WTC11 (cell line): ENCODE measurements at regions not wholly inside any gene's neighbourhood (a gene's known extent, or its start where the extent isn't known, plus 50 kb on each side); places are given as distances from the start of the nearest gene placed in this dataset.

Experiments used
- ATAC-seq: fragments of 200-7000 bp; cut with Tn5 transposase; 2 replicates; pipeline ENCODE4 v1.10.0; 2021; ENCODE audit warnings: mild to moderate bottlenecking, moderate library complexity
- CTCF ChIA-PET: fragments of 300-600 bp; sonication (Branson Sonifier 250); formaldehyde crosslinking; loops from one replicate; lab custom pipeline; 2021; ENCODE audit warnings: antibody characterized with exemption; lab: Charles Lee
- POLR2A ChIA-PET: fragments of 350-600 bp; sonication (Branson Sonifier 250); formaldehyde crosslinking; loops from one replicate; lab custom pipeline; 2021; ENCODE audit warnings: antibody characterized with exemption; lab: Charles Lee
- DNase-seq: peaks from one replicate; pipeline ENCODE4 v3.0.0; 2021; ENCODE audit warnings: low spot score
- H3K27ac Mint-ChIP-seq: 2 replicates; pipeline ENCODE4 v1.8.0; 2021; ENCODE audit warnings: mixed read lengths
- H3K27me3 Mint-ChIP-seq: 2 replicates; pipeline ENCODE4 v1.8.0; 2021; ENCODE audit warnings: low read depth, mild to moderate bottlenecking, moderate library complexity, mixed read lengths
- H3K36me3 Mint-ChIP-seq: 2 replicates; pipeline ENCODE4 v1.8.0; 2021; ENCODE audit warnings: mixed read lengths
- H3K4me1 Mint-ChIP-seq: 2 replicates; pipeline ENCODE4 v1.8.0; 2022; ENCODE audit warnings: mixed read lengths
- H3K4me3 Mint-ChIP-seq: 2 replicates; pipeline ENCODE4 v1.8.0; 2021; ENCODE audit warnings: mild to moderate bottlenecking, moderate library complexity, mixed read lengths
- H3K9me3 Mint-ChIP-seq: 2 replicates; pipeline ENCODE4 v1.8.0; 2021; ENCODE audit warnings: mixed read lengths
- CREM ChIP-seq: sonication (generic); formaldehyde crosslinking; IDR thresholded peaks from 2 replicates; pipeline ENCODE4 v1.8.1; 2022; ENCODE audit warnings: mild to moderate bottlenecking, missing genetic modification reagents, moderate library complexity
- CTCF ChIP-seq: fragments of 200-600 bp; IDR thresholded peaks from 2 replicates; pipeline ENCODE4 v1.8.0; 2022; ENCODE audit warnings: antibody characterized with exemption
- E2F4 ChIP-seq: sonication (generic); formaldehyde crosslinking; IDR thresholded peaks from 2 replicates; pipeline ENCODE4 v1.8.1; 2022; ENCODE audit warnings: low read depth, mild to moderate bottlenecking, moderate library complexity, missing genetic modification reagents, borderline replicate concordance
- ELF4 ChIP-seq: sonication (generic); formaldehyde crosslinking; IDR thresholded peaks from 2 replicates; pipeline ENCODE4 v1.8.1; 2022; ENCODE audit warnings: low read depth, mild to moderate bottlenecking, moderate library complexity, missing genetic modification reagents
- HMGA2 ChIP-seq: fragments of 250-450 bp; sonication (Bioruptor Pico); IDR thresholded peaks from 2 replicates; pipeline ENCODE4 v1.4.0; 2021; ENCODE audit warnings: mild to moderate bottlenecking, moderate library complexity
- IRF1 ChIP-seq: sonication (generic); formaldehyde crosslinking; IDR thresholded peaks from 2 replicates; pipeline ENCODE4 v1.8.0; 2023; ENCODE audit warnings: missing genetic modification reagents
- IRF2 ChIP-seq: sonication (generic); formaldehyde crosslinking; IDR thresholded peaks from 2 replicates; pipeline ENCODE4 v1.8.0; 2022; ENCODE audit warnings: low read depth, missing genetic modification reagents, borderline replicate concordance
- NFYB ChIP-seq: sonication (generic); formaldehyde crosslinking; conservative IDR thresholded peaks from 2 replicates; pipeline ENCODE4 v1.8.0; 2022; ENCODE audit warnings: low read depth, missing genetic modification reagents
- NR3C1 ChIP-seq: sonication (generic); formaldehyde crosslinking; conservative IDR thresholded peaks from 2 replicates; pipeline ENCODE4 v1.8.1; 2023; ENCODE audit warnings: low read depth, mild to moderate bottlenecking, missing genetic modification reagents
- OVOL2 ChIP-seq: fragments of 250-450 bp; sonication (Bioruptor Pico); IDR thresholded peaks from 2 replicates; pipeline ENCODE4 v1.9.0; 2021; ENCODE audit warnings: mild to moderate bottlenecking, borderline replicate concordance
- PRRX2 ChIP-seq: fragments of 250-450 bp; sonication (Bioruptor Pico); IDR thresholded peaks from 2 replicates; pipeline ENCODE4 v1.8.0; 2021; ENCODE audit warnings: mild to moderate bottlenecking
- SMAD4 ChIP-seq: sonication (generic); formaldehyde crosslinking; IDR thresholded peaks from 2 replicates; pipeline ENCODE4 v1.8.0; 2022; ENCODE audit warnings: mild to moderate bottlenecking, missing genetic modification reagents
- STAT6 ChIP-seq: sonication (generic); formaldehyde crosslinking; conservative IDR thresholded peaks from 2 replicates; pipeline ENCODE4 v1.8.1; 2023; ENCODE audit warnings: mild to moderate bottlenecking, low read depth, missing genetic modification reagents, moderate library complexity
- USF2 ChIP-seq: sonication (generic); formaldehyde crosslinking; IDR thresholded peaks from 2 replicates; pipeline ENCODE4 v1.8.1; 2023; ENCODE audit warnings: mild to moderate bottlenecking, missing genetic modification reagents, moderate library complexity
- ZNF232 ChIP-seq: sonication (generic); formaldehyde crosslinking; IDR thresholded peaks from 2 replicates; pipeline ENCODE4 v1.8.0; 2022; ENCODE audit warnings: mild to moderate bottlenecking, missing genetic modification reagents
- ZNF425 ChIP-seq: fragments of 250-450 bp; sonication (Bioruptor Pico); conservative IDR thresholded peaks from 2 replicates; pipeline ENCODE4 v1.9.0; 2021; ENCODE audit warnings: mild to moderate bottlenecking
- ZNF532 ChIP-seq: fragments of 250-450 bp; sonication (Bioruptor Pico); IDR thresholded peaks from 2 replicates; pipeline ENCODE4 v1.9.0; 2021; ENCODE audit warnings: mild to moderate bottlenecking, borderline replicate concordance
- ZNF671 ChIP-seq: fragments of 250-450 bp; sonication (Bioruptor Pico); IDR thresholded peaks from 2 replicates; pipeline ENCODE4 v1.8.0; 2021; ENCODE audit warnings: mild to moderate bottlenecking
- ZSCAN18 ChIP-seq: fragments of 250-450 bp; sonication (Bioruptor Pico); IDR thresholded peaks from 2 replicates; pipeline ENCODE4 v2.1.2; 2022; ENCODE audit warnings: mild to moderate bottlenecking, moderate library complexity

GRCh38 chr9:135223831-135224230 lies 136.4 kb downstream of the OLFM1 start:
- H3K9me3 Mint-ChIP-seq = no peaks in the 10 kb centered on the region
- no peaks in the 10 kb centered on the region for H3K27me3 Mint-ChIP-seq
- POLR2A ChIA-PET = no interaction called here
- H3K4me1 Mint-ChIP-seq = peaks cover 35% of the 10 kb centered on the region
- DNase-seq (no peak), ATAC-seq (peak; percentile 8; the same call in 1 of the 2 replicates)
- TF ChIP-seq PRRX2 (CRISPR knock-in tag) (no peak), ZNF671 (CRISPR knock-in tag) (no peak), IRF2 (CRISPR knock-in tag) (no peak), SMAD4 (CRISPR knock-in tag) (no peak), ELF4 (CRISPR knock-in tag) (no peak), ZSCAN18 (CRISPR knock-in tag) (no peak), ZNF232 (no peak), USF2 (CRISPR knock-in tag) (no peak), STAT6 (CRISPR knock-in tag) (no peak)
- H3K4me3 Mint-ChIP-seq = no peak overlapping the region
- H3K36me3 Mint-ChIP-seq = no peaks in the 10 kb centered on the region
- CTCF ChIA-PET = interaction anchor here (1.7 kb wide), 1 partner anchor 29 kb away, joined by 4 read pairs; no protein-coding TSS in a partner anchor
- no peak overlapping the region for H3K27ac Mint-ChIP-seq

- Mint-ChIP-seq H3K9me3 (no peaks in the 10 kb centered on the region), H3K27ac (peak overlapping the region; percentile 45; the same call in 1 of the 2 replicates), H3K36me3 (no peaks in the 10 kb centered on the region), H3K4me1 (peaks cover 29% of the 10 kb centered on the region), H3K4me3 (no peak overlapping the region), H3K27me3 (no peaks in the 10 kb centered on the region)
- ATAC-seq (no peak), DNase-seq (no peak)
- ChIA-PET POLR2A (no interaction called here), CTCF (interaction anchor here (1.7 kb wide), 1 partner anchor 28 kb away, joined by 4 read pairs; no protein-coding TSS in a partner anchor)
- TF ChIP-seq ZNF425 (CRISPR knock-in tag) = no peak
- no peak for TF ChIP-seq NR3C1
- TF ChIP-seq OVOL2 = no peak
- TF ChIP-seq CREM = no peak
- TF ChIP-seq E2F4 (CRISPR knock-in tag) = no peak
- no peak for TF ChIP-seq HMGA2
- TF ChIP-seq ZNF532 (CRISPR knock-in tag) = no peak
- TF ChIP-seq PRRX2 (CRISPR knock-in tag) = no peak
- no peak for TF ChIP-seq ZNF671 (CRISPR knock-in tag)
- TF ChIP-seq IRF1 (CRISPR knock-in tag) = no peak
- TF ChIP-seq NFYB (CRISPR knock-in tag) = no peak
- TF ChIP-seq CTCF = no peak
Observed at GRCh38 chr9:135224286-135224877, 136.9 kb downstream of the OLFM1 start.
